ENCODE measurements at regions not wholly inside any gene's neighbourhood (a gene's known extent, or its start where the extent isn't known, plus 50 kb on each side); places are given as distances from the start of the nearest gene placed in this dataset.

- TF ChIP-seq POLR2AphosphoS5 (IDR thresholded peaks at IDR 0.05; ENCODE audit: insufficient read depth in 1 of 2, low read depth in 1 of 2): no peak
- no peak for TF ChIP-seq POLR2A (IDR thresholded peaks at IDR 0.05)
These were observed 519.5 kb upstream of the CAMK1G start for GRCh38 chr1:209063767-209064659.
